ENCODE measurements at regions not wholly inside any gene's neighbourhood (a gene's known extent, or its start where the extent isn't known, plus 50 kb on each side); places are given as distances from the start of the nearest gene placed in this dataset.
A peak's percentile ranks its signal among the peaks of the same experiment; 100 is the strongest.

- H3K4me1 ChIP-seq = no peaks in the 10 kb centered on the region
- TF ChIP-seq, protein P1, sequence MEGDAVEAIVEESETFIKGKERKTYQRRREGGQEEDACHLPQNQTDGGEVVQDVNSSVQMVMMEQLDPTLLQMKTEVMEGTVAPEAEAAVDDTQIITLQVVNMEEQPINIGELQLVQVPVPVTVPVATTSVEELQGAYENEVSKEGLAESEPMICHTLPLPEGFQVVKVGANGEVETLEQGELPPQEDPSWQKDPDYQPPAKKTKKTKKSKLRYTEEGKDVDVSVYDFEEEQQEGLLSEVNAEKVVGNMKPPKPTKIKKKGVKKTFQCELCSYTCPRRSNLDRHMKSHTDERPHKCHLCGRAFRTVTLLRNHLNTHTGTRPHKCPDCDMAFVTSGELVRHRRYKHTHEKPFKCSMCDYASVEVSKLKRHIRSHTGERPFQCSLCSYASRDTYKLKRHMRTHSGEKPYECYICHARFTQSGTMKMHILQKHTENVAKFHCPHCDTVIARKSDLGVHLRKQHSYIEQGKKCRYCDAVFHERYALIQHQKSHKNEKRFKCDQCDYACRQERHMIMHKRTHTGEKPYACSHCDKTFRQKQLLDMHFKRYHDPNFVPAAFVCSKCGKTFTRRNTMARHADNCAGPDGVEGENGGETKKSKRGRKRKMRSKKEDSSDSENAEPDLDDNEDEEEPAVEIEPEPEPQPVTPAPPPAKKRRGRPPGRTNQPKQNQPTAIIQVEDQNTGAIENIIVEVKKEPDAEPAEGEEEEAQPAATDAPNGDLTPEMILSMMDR (IDR thresholded peaks at IDR 0.05) = no peak
- no peak for TF ChIP-seq POLR2A (IDR thresholded peaks at IDR 0.05)
- no peak for TF ChIP-seq POLR2AphosphoS5 (IDR thresholded peaks at IDR 0.05)
- no peak for TF ChIP-seq EP300 (IDR thresholded peaks at IDR 0.05)
- no peaks in the 10 kb centered on the region for H3K9me3 ChIP-seq
- no peak overlapping the region for H3K4me3 ChIP-seq
- no peak overlapping the region for H3K27ac ChIP-seq
- no peak for ATAC-seq
- no peaks in the 10 kb centered on the region for H3K36me3 ChIP-seq
- WGBS, 2 donors (ENCODE audit: low coverage in 1 of 2) = 91 to 100% methylated on average over 2 to 3 of the region's 3 CpGs
- no peaks in the 10 kb centered on the region for H3K27me3 ChIP-seq
Observed at GRCh38 chr14:26719514-26719913, 121.7 kb upstream of the NOVA1 start.

- ATAC-seq = no peak
- no peaks in the 10 kb centered on the region for H3K9me3 ChIP-seq
- no peaks in the 10 kb centered on the region for H3K36me3 ChIP-seq
- H3K27ac ChIP-seq = no peak overlapping the region
- H3K4me1 ChIP-seq = no peaks in the 10 kb centered on the region
- no peaks in the 10 kb centered on the region for H3K27me3 ChIP-seq
- TF ChIP-seq EP300 (IDR thresholded peaks at IDR 0.05) (no peak), POLR2A (IDR thresholded peaks at IDR 0.05) (no peak)
- H3K4me3 ChIP-seq = no peak overlapping the region
Observed at GRCh38 chr14:26722258-26722657, 124.4 kb upstream of the NOVA1 start.

DNA sequence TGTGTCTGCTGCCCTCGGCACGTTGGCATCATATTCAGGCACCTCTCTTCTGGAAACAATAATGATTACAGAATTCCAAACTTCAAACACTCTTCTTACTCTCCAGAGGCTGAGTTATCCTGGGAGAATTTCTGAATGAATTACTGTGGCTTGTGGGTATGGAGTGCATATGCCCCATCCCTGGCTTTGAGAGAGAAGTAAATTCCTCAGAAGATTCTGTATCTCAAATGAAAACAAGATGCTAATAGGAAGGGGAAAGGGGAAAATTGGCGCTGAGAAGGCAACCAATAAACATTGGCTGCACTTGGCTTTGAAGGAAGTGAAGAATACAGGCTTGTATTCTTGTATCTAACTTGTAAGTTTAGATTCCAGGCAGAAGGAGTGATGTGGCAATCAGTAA is 132.0 kb upstream of the NOVA1 start:
- 43 to 47% methylated on average over 3 of the region's 3 CpGs for WGBS, 2 donors (ENCODE audit: low coverage in 1 of 2)
- H3K27ac ChIP-seq = no peak overlapping the region
- no peak for TF ChIP-seq POLR2AphosphoS5 (IDR thresholded peaks at IDR 0.05)
- TF ChIP-seq, protein P1 (IDR thresholded peaks at IDR 0.05) = no peak
- no peak for TF ChIP-seq EP300 (IDR thresholded peaks at IDR 0.05)
- TF ChIP-seq POLR2A (IDR thresholded peaks at IDR 0.05) = no peak
- no peaks in the 10 kb centered on the region for H3K36me3 ChIP-seq
- no peaks in the 10 kb centered on the region for H3K4me1 ChIP-seq
- H3K9me3 ChIP-seq = no peaks in the 10 kb centered on the region
- H3K4me3 ChIP-seq = no peak overlapping the region
- ATAC-seq = no peak
- no peaks in the 10 kb centered on the region for H3K27me3 ChIP-seq

DNA sequence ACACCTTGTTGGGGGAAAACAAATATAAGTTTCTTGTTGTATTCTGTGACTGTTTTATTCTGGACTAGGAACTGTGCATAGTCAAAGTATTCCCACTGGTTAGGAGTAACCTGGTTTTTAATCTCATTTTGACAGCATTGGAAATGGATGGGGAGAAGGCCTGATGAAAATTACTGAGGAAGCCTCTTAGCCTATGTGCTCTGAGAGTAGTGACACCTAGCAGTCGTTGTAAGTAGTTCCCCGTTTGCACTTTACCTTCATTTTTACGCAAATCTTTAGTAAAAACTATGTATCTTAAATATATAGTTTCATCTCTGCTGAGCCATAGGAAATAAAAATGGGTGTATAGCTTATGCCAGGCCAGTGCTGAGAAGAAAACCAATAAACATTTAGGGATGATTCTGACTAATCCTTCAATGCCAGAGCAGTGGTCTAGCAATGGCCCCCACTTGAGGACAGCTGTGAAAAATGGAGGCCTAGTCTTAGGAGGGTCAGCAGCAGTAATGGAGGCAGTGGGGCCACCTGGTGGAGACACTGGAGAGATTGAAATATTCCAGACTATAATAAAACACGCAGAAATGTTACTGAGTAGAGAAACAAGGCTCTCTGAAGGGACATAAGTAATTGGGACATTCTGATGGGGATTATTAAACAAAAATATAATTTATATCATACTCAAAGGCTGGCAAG is 133.2 kb upstream of the NOVA1 start:
- Histone ChIP-seq H3K9me3 (no peaks in the 10 kb centered on the region), H3K4me3 (no peak overlapping the region), H3K4me1 (no peaks in the 10 kb centered on the region), H3K27ac (no peak overlapping the region), H3K27me3 (no peaks in the 10 kb centered on the region), H3K36me3 (no peaks in the 10 kb centered on the region)
- no peak for TF ChIP-seq POLR2AphosphoS5 (IDR thresholded peaks at IDR 0.05)
- TF ChIP-seq, protein P1 (IDR thresholded peaks at IDR 0.05) = peak in 3 of 4 experiments; percentile 15 to 50 (median 15)
- ATAC-seq = no peak
- WGBS, 2 donors (ENCODE audit: low coverage in 1 of 2) = 83 to 88% methylated on average over 4 of the region's 4 CpGs

DNA sequence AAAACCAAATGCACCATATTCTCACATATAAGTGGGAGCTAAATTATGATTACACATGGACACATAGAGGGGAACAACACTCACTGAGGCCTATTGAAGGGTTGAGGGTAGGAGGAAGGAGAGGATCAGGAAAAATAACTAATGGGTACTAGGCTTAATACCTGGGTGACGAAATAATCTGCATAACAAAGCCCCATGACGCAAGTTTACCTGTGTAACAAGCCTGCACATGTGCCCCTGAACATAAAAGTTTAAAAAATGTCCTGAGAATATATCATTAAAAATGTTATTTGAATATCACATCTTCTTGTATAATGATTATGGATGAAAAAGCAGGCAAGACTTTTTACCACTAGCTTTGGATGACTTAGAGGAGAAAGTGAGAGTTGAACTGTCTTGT is 138.0 kb upstream of the NOVA1 start:
- H3K27ac ChIP-seq = no peak overlapping the region
- no peak overlapping the region for H3K4me3 ChIP-seq
- ATAC-seq = no peak
- TF ChIP-seq, protein P1 (IDR thresholded peaks at IDR 0.05) = no peak
- TF ChIP-seq EP300 (IDR thresholded peaks at IDR 0.05) (no peak), POLR2A (IDR thresholded peaks at IDR 0.05) (no peak), POLR2AphosphoS5 (IDR thresholded peaks at IDR 0.05) (no peak)
- WGBS, 2 donors (ENCODE audit: low coverage in 1 of 2) = 50 to 61% methylated on average over 2 of the region's 2 CpGs
- H3K27me3 ChIP-seq = no peaks in the 10 kb centered on the region
- no peaks in the 10 kb centered on the region for H3K4me1 ChIP-seq
- H3K9me3 ChIP-seq = no peaks in the 10 kb centered on the region
- no peaks in the 10 kb centered on the region for H3K36me3 ChIP-seq

All from gastroesophageal sphincter (tissue), 4 donors.